ENCODE measurements at regions not wholly inside any gene's neighbourhood (a gene's known extent, or its start where the extent isn't known, plus 50 kb on each side); places are given as distances from the start of the nearest gene placed in this dataset.

DNA sequence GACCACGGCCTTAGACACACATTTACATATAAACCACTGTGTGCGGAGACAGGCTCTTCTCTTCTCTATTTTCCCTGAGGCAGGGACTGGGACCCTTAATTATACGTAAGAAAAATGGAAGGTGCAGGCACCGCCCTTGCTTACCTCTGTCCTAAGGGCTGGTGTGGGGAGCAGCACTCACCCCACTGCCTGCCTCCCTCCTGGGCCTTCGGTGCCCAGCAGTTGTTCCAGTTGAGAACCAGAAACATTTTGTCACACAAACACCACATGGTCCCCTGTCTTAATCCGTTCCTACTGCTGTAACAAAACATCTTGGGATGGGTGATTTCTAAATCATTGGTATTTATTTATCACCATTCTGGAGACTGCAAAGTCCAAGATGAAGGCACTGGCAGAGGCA is 192.7 kb upstream of the DIO3 start:
- Histone ChIP-seq H4K20me1 (ENCODE audit: insufficient read depth) (no peaks in the 10 kb centered on the region), H3K4me1 (ENCODE audit: control insufficient read depth in 1 of 2, insufficient read depth in 2 of 2, low read depth in 1 of 2, low read length in 1 of 2) (peaks cover 0 to 13% of the 10 kb centered on the region in 2 experiments; a peak in 1 of 4 replicates), H3K79me2 (ENCODE audit: insufficient read depth) (no peaks in the 10 kb centered on the region), H3K4me2 (no peak overlapping the region), H3K4me3 (ENCODE audit: low read depth in 2 of 2, low read length in 1 of 2) (no peak overlapping the region), H3K9ac (no peak overlapping the region), H3K27me3 (ENCODE audit: insufficient read depth) (no peaks in the 10 kb centered on the region), H3K9me2 (no peaks in the 10 kb centered on the region), H3K9me3 (no peaks in the 10 kb centered on the region), H3K36me3 (replicated peaks in 1 of 2; ENCODE audit: control insufficient read depth in 1 of 2, insufficient read depth in 2 of 2, low read length in 1 of 2) (no peaks in the 10 kb centered on the region), H3F3A (replicated peaks; ENCODE audit: insufficient read depth) (no peaks in the 10 kb centered on the region), H3K27ac (ENCODE audit: low read depth in 2 of 2, low read length in 1 of 2) (no peak overlapping the region), H2AFZ (ENCODE audit: low read depth) (no peak overlapping the region)
- ChIA-PET POLR2A (no interaction called here), CTCF (no interaction called here)
- whole genome bisulfite sequencing (ENCODE audit: low lambda C conversion rate) = 31% methylated on average over 4 of the region's 6 CpGs
- no peak for TF ChIP-seq USF1 (IDR thresholded peaks at IDR 0.05; ENCODE audit: borderline replicate concordance, low read depth)
- TF ChIP-seq, protein P1, sequence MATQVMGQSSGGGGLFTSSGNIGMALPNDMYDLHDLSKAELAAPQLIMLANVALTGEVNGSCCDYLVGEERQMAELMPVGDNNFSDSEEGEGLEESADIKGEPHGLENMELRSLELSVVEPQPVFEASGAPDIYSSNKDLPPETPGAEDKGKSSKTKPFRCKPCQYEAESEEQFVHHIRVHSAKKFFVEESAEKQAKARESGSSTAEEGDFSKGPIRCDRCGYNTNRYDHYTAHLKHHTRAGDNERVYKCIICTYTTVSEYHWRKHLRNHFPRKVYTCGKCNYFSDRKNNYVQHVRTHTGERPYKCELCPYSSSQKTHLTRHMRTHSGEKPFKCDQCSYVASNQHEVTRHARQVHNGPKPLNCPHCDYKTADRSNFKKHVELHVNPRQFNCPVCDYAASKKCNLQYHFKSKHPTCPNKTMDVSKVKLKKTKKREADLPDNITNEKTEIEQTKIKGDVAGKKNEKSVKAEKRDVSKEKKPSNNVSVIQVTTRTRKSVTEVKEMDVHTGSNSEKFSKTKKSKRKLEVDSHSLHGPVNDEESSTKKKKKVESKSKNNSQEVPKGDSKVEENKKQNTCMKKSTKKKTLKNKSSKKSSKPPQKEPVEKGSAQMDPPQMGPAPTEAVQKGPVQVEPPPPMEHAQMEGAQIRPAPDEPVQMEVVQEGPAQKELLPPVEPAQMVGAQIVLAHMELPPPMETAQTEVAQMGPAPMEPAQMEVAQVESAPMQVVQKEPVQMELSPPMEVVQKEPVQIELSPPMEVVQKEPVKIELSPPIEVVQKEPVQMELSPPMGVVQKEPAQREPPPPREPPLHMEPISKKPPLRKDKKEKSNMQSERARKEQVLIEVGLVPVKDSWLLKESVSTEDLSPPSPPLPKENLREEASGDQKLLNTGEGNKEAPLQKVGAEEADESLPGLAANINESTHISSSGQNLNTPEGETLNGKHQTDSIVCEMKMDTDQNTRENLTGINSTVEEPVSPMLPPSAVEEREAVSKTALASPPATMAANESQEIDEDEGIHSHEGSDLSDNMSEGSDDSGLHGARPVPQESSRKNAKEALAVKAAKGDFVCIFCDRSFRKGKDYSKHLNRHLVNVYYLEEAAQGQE (IDR thresholded peaks at IDR 0.05; ENCODE audit: low read depth, low read length) = no peak
- no peak for TF ChIP-seq TEAD4 (IDR thresholded peaks at IDR 0.05; ENCODE audit: borderline replicate concordance, insufficient read depth)
- no peak for TF ChIP-seq EP300 (IDR thresholded peaks at IDR 0.05; ENCODE audit: borderline replicate concordance in 1 of 2, low read depth in 1 of 2, low read length in 1 of 2)
- no peak for TF ChIP-seq ELF1 (IDR thresholded peaks at IDR 0.05)
- no peak for TF ChIP-seq POLR2AphosphoS5 (IDR thresholded peaks at IDR 0.05; ENCODE audit: low read depth, low read length)
- no peak for TF ChIP-seq RFX5 (IDR thresholded peaks at IDR 0.05; ENCODE audit: low read length)
- TF ChIP-seq, protein P2, sequence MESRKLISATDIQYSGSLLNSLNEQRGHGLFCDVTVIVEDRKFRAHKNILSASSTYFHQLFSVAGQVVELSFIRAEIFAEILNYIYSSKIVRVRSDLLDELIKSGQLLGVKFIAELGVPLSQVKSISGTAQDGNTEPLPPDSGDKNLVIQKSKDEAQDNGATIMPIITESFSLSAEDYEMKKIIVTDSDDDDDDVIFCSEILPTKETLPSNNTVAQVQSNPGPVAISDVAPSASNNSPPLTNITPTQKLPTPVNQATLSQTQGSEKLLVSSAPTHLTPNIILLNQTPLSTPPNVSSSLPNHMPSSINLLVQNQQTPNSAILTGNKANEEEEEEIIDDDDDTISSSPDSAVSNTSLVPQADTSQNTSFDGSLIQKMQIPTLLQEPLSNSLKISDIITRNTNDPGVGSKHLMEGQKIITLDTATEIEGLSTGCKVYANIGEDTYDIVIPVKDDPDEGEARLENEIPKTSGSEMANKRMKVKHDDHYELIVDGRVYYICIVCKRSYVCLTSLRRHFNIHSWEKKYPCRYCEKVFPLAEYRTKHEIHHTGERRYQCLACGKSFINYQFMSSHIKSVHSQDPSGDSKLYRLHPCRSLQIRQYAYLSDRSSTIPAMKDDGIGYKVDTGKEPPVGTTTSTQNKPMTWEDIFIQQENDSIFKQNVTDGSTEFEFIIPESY (IDR thresholded peaks at IDR 0.05; ENCODE audit: borderline replicate concordance, low read depth) = no peak
- TF ChIP-seq TAF1 (IDR thresholded peaks at IDR 0.05; ENCODE audit: borderline replicate concordance, low read depth, low read length) = no peak
- TF ChIP-seq GABPA (IDR thresholded peaks at IDR 0.05; ENCODE audit: low read depth) = no peak
- no peak for TF ChIP-seq RCOR1 (IDR thresholded peaks at IDR 0.05; ENCODE audit: low read length)
- TF ChIP-seq FOXM1 (IDR thresholded peaks at IDR 0.05; ENCODE audit: low read depth) = no peak
- TF ChIP-seq SIN3A (IDR thresholded peaks at IDR 0.05; ENCODE audit: borderline replicate concordance, low read depth, low read length) = no peak
- TF ChIP-seq EZH2phosphoT487 (IDR thresholded peaks at IDR 0.05; ENCODE audit: borderline replicate concordance, low read depth) = no peak
- TF ChIP-seq CHD2 (IDR thresholded peaks at IDR 0.05; ENCODE audit: low read length, partially characterized antibody) = no peak
- TF ChIP-seq RAD21 (IDR thresholded peaks at IDR 0.05; ENCODE audit: low read length) = no peak
- TF ChIP-seq, protein P3, sequence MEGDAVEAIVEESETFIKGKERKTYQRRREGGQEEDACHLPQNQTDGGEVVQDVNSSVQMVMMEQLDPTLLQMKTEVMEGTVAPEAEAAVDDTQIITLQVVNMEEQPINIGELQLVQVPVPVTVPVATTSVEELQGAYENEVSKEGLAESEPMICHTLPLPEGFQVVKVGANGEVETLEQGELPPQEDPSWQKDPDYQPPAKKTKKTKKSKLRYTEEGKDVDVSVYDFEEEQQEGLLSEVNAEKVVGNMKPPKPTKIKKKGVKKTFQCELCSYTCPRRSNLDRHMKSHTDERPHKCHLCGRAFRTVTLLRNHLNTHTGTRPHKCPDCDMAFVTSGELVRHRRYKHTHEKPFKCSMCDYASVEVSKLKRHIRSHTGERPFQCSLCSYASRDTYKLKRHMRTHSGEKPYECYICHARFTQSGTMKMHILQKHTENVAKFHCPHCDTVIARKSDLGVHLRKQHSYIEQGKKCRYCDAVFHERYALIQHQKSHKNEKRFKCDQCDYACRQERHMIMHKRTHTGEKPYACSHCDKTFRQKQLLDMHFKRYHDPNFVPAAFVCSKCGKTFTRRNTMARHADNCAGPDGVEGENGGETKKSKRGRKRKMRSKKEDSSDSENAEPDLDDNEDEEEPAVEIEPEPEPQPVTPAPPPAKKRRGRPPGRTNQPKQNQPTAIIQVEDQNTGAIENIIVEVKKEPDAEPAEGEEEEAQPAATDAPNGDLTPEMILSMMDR (IDR thresholded peaks at IDR 0.05) = no peak
- no peak for DNase-seq

Data from SK-N-SH (cell line).